Activated naive CD4-positive, alpha-beta T cell treated with anti-CD3 and anti-CD28 coated beads for 36 hours (primary cell): ENCODE measurements at regions not wholly inside any gene's neighbourhood (a gene's known extent, or its start where the extent isn't known, plus 50 kb on each side); places are given as distances from the start of the nearest gene placed in this dataset.
"Not testable (repeated sequence)": the region's sequence is repeated elsewhere in the genome, so short reads cannot be mapped to it uniquely, and the experiment has no call there.

Experiments
- CTCF ChIA-PET: fragments of 350-600 bp; sonication (Branson Sonifier 250); formaldehyde crosslinking; loops from one replicate; lab custom pipeline; 2021; ENCODE audit warnings: antibody characterized with exemption; lab: Charles Lee
- DNase-seq: peaks from one replicate; pipeline ENCODE4 v3.0.0-alpha.2; 2020
- H3K27ac Mint-ChIP-seq: one replicate; pipeline ENCODE4 v1.8.0; 2021; ENCODE audit warnings: mild to moderate bottlenecking, mixed read lengths
- H3K27me3 Mint-ChIP-seq: one replicate; pipeline ENCODE4 v1.8.0; 2021; ENCODE audit warnings: low read depth, mixed read lengths
- H3K36me3 Mint-ChIP-seq: one replicate; pipeline ENCODE4 v1.8.0; 2021; ENCODE audit warnings: low read depth, mixed read lengths
- H3K4me1 Mint-ChIP-seq: one replicate; pipeline ENCODE4 v1.8.0; 2021; ENCODE audit warnings: low read depth, mixed read lengths
- H3K4me3 Mint-ChIP-seq: one replicate; pipeline ENCODE4 v1.8.0; 2021; ENCODE audit warnings: mild to moderate bottlenecking, moderate library complexity, mixed read lengths
- H3K9me3 Mint-ChIP-seq: one replicate; pipeline ENCODE4 v1.8.0; 2021; ENCODE audit warnings: mixed read lengths
- intact Hi-C: fragments of 100-400 bp; cut with micrococcal nuclease; formaldehyde crosslinking; loops from one replicate; pipeline ENCODE4 v1.15.1; 2023

GRCh38 chrX:15033917-15034316 lies 160.7 kb downstream of the MOSPD2 start:
- H3K27me3 Mint-ChIP-seq: no peaks in the 10 kb centered on the region
- peaks cover 11% of the 10 kb centered on the region for H3K4me1 Mint-ChIP-seq
- intact Hi-C loops: no loop called here
- H3K36me3 Mint-ChIP-seq: no peaks in the 10 kb centered on the region
- no peak for DNase-seq
- CTCF ChIA-PET: no interaction called here
- H3K9me3 Mint-ChIP-seq: no peaks in the 10 kb centered on the region
- H3K4me3 Mint-ChIP-seq: no peak overlapping the region
- no peak overlapping the region for H3K27ac Mint-ChIP-seq

GRCh38 chrX:15017491-15017890 lies 144.3 kb downstream of the MOSPD2 start:
- Mint-ChIP-seq H3K36me3 (no peaks in the 10 kb centered on the region), H3K27me3 (no peaks in the 10 kb centered on the region), H3K9me3 (no peaks in the 10 kb centered on the region), H3K27ac (no peak overlapping the region), H3K4me3 (no peak overlapping the region), H3K4me1 (no peaks in the 10 kb centered on the region)
- DNase-seq: no peak
- intact Hi-C loops: no loop called here
- CTCF ChIA-PET: no interaction called here

GRCh38 chrX:15016051-15016450 lies 142.8 kb downstream of the MOSPD2 start:
- no peaks in the 10 kb centered on the region for H3K4me1 Mint-ChIP-seq
- DNase-seq: no peak
- no peaks in the 10 kb centered on the region for H3K9me3 Mint-ChIP-seq
- no peak overlapping the region for H3K4me3 Mint-ChIP-seq
- intact Hi-C loops: no loop called here
- CTCF ChIA-PET: no interaction called here
- H3K27me3 Mint-ChIP-seq: no peaks in the 10 kb centered on the region
- no peaks in the 10 kb centered on the region for H3K36me3 Mint-ChIP-seq
- no peak overlapping the region for H3K27ac Mint-ChIP-seq

GRCh38 chrX:15014281-15014680 lies 141.1 kb downstream of the MOSPD2 start:
- Mint-ChIP-seq H3K27ac (no peak overlapping the region), H3K4me3 (no peak overlapping the region), H3K9me3 (no peaks in the 10 kb centered on the region), H3K4me1 (no peaks in the 10 kb centered on the region), H3K27me3 (no peaks in the 10 kb centered on the region), H3K36me3 (no peaks in the 10 kb centered on the region)
- no peak for DNase-seq
- CTCF ChIA-PET: no interaction called here
- intact Hi-C loops: no loop called here

GRCh38 chrX:15013461-15013860 lies 140.2 kb downstream of the MOSPD2 start:
- Mint-ChIP-seq H3K27ac (no peak overlapping the region), H3K4me1 (no peaks in the 10 kb centered on the region), H3K9me3 (no peaks in the 10 kb centered on the region), H3K4me3 (no peak overlapping the region), H3K36me3 (no peaks in the 10 kb centered on the region), H3K27me3 (no peaks in the 10 kb centered on the region)
- intact Hi-C loops: no loop called here
- DNase-seq: no peak
- CTCF ChIA-PET: no interaction called here

- Mint-ChIP-seq H3K4me1 (no peaks in the 10 kb centered on the region), H3K4me3 (no peak overlapping the region), H3K27me3 (peaks cover 2% of the 10 kb centered on the region), H3K9me3 (no peaks in the 10 kb centered on the region), H3K27ac (no peak overlapping the region), H3K36me3 (no peaks in the 10 kb centered on the region)
- intact Hi-C loops: no loop called here
- no peak for DNase-seq
- CTCF ChIA-PET: no interaction called here
Observed at GRCh38 chrX:14997271-14997670, 124.0 kb downstream of the MOSPD2 start.

- H3K27me3 Mint-ChIP-seq, H3K9me3 Mint-ChIP-seq, H3K4me1 Mint-ChIP-seq, DNase-seq, H3K27ac Mint-ChIP-seq, intact Hi-C loops, H3K4me3 Mint-ChIP-seq, CTCF ChIA-PET, H3K36me3 Mint-ChIP-seq: not testable (repeated sequence)
Observed at GRCh38 chrX:14984425-14984824, 111.2 kb downstream of the MOSPD2 start.
